H1 (cell line): ENCODE measurements at regions not wholly inside any gene's neighbourhood (a gene's known extent, or its start where the extent isn't known, plus 50 kb on each side); places are given as distances from the start of the nearest gene placed in this dataset.

ENCODE experiments used
- CTCF ChIA-PET: fragments of 300-600 bp; sonication (Branson Sonifier 250); formaldehyde crosslinking; loops from one replicate; lab custom pipeline; 2021; ENCODE audit not compliant: partially characterized antibody; lab: Charles Lee
- POLR2A ChIA-PET: fragments of 300-600 bp; sonication (Branson Sonifier 250); formaldehyde crosslinking; loops from one replicate; lab custom pipeline; 2021; ENCODE audit warnings: inconsistent platforms; ENCODE audit not compliant: partially characterized antibody; lab: Charles Lee
- DNase-seq, 2 experiments: peaks; one replicate each; pipeline versions ENCODE4 v3.0.0 to v3.0.0-alpha.2; 2010 to 2022; ENCODE audit warnings: low spot score in 2 of 2, low read depth in 1 of 2, mixed read lengths in 1 of 2
- FAIRE-seq: peaks from 2 replicates; lab custom pipeline; 2011; peaks lifted over from hg19 to GRCh38; lab: Jason Lieb, UNC
- H2AFZ ChIP-seq: 2 replicates; pipeline ENCODE4 v1.8.1; 2012; ENCODE audit warnings: low read length, inconsistent platforms
- H2AK5ac ChIP-seq: 2 replicates; pipeline ENCODE4 v1.6.1; 2013; ENCODE audit warnings: low read depth, low read length
- H2BK120ac ChIP-seq: replicated peaks from 2 replicates; pipeline ENCODE3; 2013; ENCODE audit warnings: low read depth, low read length, inconsistent platforms
- H2BK12ac ChIP-seq: 2 replicates; pipeline ENCODE4 v1.6.1; 2013; ENCODE audit warnings: low read depth, low read length
- H2BK15ac ChIP-seq: 2 replicates; pipeline ENCODE4 v1.6.1; 2013; ENCODE audit warnings: low read length
- H2BK20ac ChIP-seq: 2 replicates; pipeline ENCODE4 v1.6.1; 2013; ENCODE audit warnings: low read length
- H2BK5ac ChIP-seq: 2 replicates; pipeline ENCODE4 v1.6.1; 2013; ENCODE audit warnings: low read depth, low read length
- H3K14ac ChIP-seq: 2 replicates; pipeline ENCODE4 v1.6.1; 2013; ENCODE audit warnings: inconsistent platforms; ENCODE audit not compliant: insufficient read length
- H3K18ac ChIP-seq: 2 replicates; pipeline ENCODE4 v1.6.1; 2013; ENCODE audit warnings: low read length; ENCODE audit errors: extremely low read depth
- H3K23ac ChIP-seq: 2 replicates; pipeline ENCODE4 v1.6.1; 2013; ENCODE audit warnings: inconsistent platforms; ENCODE audit not compliant: insufficient read length
- H3K23me2 ChIP-seq: 2 replicates; pipeline ENCODE4 v1.6.1; 2013; ENCODE audit warnings: low read depth, low read length
- H3K27ac ChIP-seq: 2 replicates; pipeline ENCODE4 v1.6.1; 2011; ENCODE audit warnings: low read depth, low read length, inconsistent platforms
- H3K27me3 ChIP-seq, 4 experiments: replicated peaks in 1 of 4; 1 replicate in 1 of 4; 2 replicates in 3 of 4; pipeline versions ENCODE4 v1.6.1 to v1.8.1; 2011 to 2013; ENCODE audit warnings: low read length in 3 of 4, mild to moderate bottlenecking in 3 of 4, inconsistent platforms in 2 of 4, mixed read lengths in 2 of 4, moderate library complexity in 1 of 4; ENCODE audit not compliant: control insufficient read depth in 3 of 4, insufficient read depth in 3 of 4; ENCODE audit errors: extremely low read depth in 1 of 4
- H3K36me3 ChIP-seq, 4 experiments: 2 replicates each; pipeline versions ENCODE4 v1.6.1 to v1.8.1; 2011 to 2013; ENCODE audit warnings: mild to moderate bottlenecking in 4 of 4, low read length in 3 of 4, moderate library complexity in 2 of 4, control low read depth in 1 of 4, inconsistent platforms in 1 of 4; ENCODE audit not compliant: insufficient read depth in 4 of 4, control insufficient read depth in 2 of 4
- H3K4ac ChIP-seq: replicated peaks from 2 replicates; pipeline ENCODE3; 2013; ENCODE audit warnings: low read length, low read depth, mixed read lengths, inconsistent platforms; ENCODE audit not compliant: insufficient read length
- H3K4me1 ChIP-seq, 4 experiments: replicated peaks in 1 of 4; 1 replicate in 1 of 4; 2 replicates in 3 of 4; pipeline versions ENCODE4 v1.6.1 to v1.8.1; 2011 to 2013; ENCODE audit warnings: low read length in 3 of 4, inconsistent platforms in 2 of 4, mixed read lengths in 1 of 4; ENCODE audit not compliant: insufficient read depth in 4 of 4, control insufficient read depth in 3 of 4
- H3K4me2 ChIP-seq, 2 experiments: 2 replicates each; pipeline versions ENCODE4 v1.6.1 to v1.8.1; 2011 to 2013; ENCODE audit warnings: low read depth in 2 of 2, low read length in 2 of 2, control low read depth in 1 of 2, inconsistent platforms in 1 of 2, mild to moderate bottlenecking in 1 of 2; ENCODE audit not compliant: insufficient read depth in 1 of 2
- H3K4me3 ChIP-seq, 4 experiments: fragments of 200-600, 300-600 bp in 1 of 4; sonication (generic), shearing (Covaris generic), sonication (Bioruptor Twin) in 1 of 4; 2 replicates each; pipeline versions ENCODE4 v1.5.1 to v1.8.1; 2011 to 2016; ENCODE audit warnings: low read length in 4 of 4, low read depth in 3 of 4, control low read depth in 2 of 4, inconsistent platforms in 2 of 4, mild to moderate bottlenecking in 2 of 4, mixed read lengths in 1 of 4, moderate library complexity in 1 of 4; ENCODE audit not compliant: insufficient read depth in 2 of 4; ENCODE audit errors: extremely low read depth in 1 of 4
- H3K56ac ChIP-seq: replicated peaks from 2 replicates; pipeline ENCODE3; 2013; ENCODE audit warnings: low read depth, mild to moderate bottlenecking, mixed read lengths, low read length, inconsistent platforms; ENCODE audit not compliant: insufficient read length
- H3K79me1 ChIP-seq: 2 replicates; pipeline ENCODE4 v1.6.1; 2013; ENCODE audit warnings: low read depth, low read length, control low read depth
- H3K79me2 ChIP-seq, 2 experiments: 2 replicates each; pipeline versions ENCODE4 v1.6.1 to v1.8.1; 2012 to 2013; ENCODE audit warnings: low read length in 2 of 2, mild to moderate bottlenecking in 2 of 2, inconsistent platforms in 1 of 2; ENCODE audit not compliant: insufficient read depth in 2 of 2, control insufficient read depth in 1 of 2
- H3K9ac ChIP-seq, 4 experiments: replicated peaks in 1 of 4; 1 replicate in 1 of 4; 2 replicates in 3 of 4; pipeline versions ENCODE4 v1.6.1 to v1.8.1; 2011 to 2013; ENCODE audit warnings: low read depth in 3 of 4, low read length in 3 of 4, control low read depth in 2 of 4, mild to moderate bottlenecking in 2 of 4, moderate library complexity in 2 of 4, inconsistent platforms in 1 of 4; ENCODE audit errors: extremely low read depth in 1 of 4
- H3K9me3 ChIP-seq, 2 experiments: 2 replicates each; pipeline versions ENCODE4 v1.6.1 to v1.8.1; 2012 to 2013; ENCODE audit warnings: mild to moderate bottlenecking in 2 of 2, moderate library complexity in 2 of 2, control low read depth in 1 of 2, inconsistent platforms in 1 of 2, low read depth in 1 of 2, low read length in 1 of 2, mixed read lengths in 1 of 2; ENCODE audit not compliant: insufficient read depth in 2 of 2
- H4K20me1 ChIP-seq, 2 experiments: replicated peaks in 1 of 2; 2 replicates each; pipeline versions ENCODE3 to v1.8.1; 2011 to 2013; ENCODE audit warnings: inconsistent platforms in 2 of 2, low read length in 2 of 2, mild to moderate bottlenecking in 1 of 2; ENCODE audit not compliant: insufficient read depth in 2 of 2, control insufficient read depth in 1 of 2
- H4K5ac ChIP-seq: 2 replicates; pipeline ENCODE4 v1.6.1; 2013; ENCODE audit warnings: low read length, low read depth, mixed read lengths, inconsistent platforms; ENCODE audit not compliant: insufficient read length
- H4K8ac ChIP-seq: 2 replicates; pipeline ENCODE4 v1.8.0; 2013; ENCODE audit warnings: mild to moderate bottlenecking, moderate library complexity, low read length, inconsistent platforms; ENCODE audit not compliant: insufficient read depth; ENCODE audit errors: extremely low read depth
- H4K91ac ChIP-seq: replicated peaks from 2 replicates; pipeline ENCODE3; 2013; ENCODE audit warnings: low read length, mixed read lengths, inconsistent platforms; ENCODE audit not compliant: insufficient read length
- JUND ChIP-seq: IDR thresholded peaks from 2 replicates; pipeline ENCODE4 v1.6.1; 2011; ENCODE audit warnings: mild to moderate bottlenecking, improper control_type of control experiment, low read length
- WGBS, 2 experiments: shearing (Covaris generic) in 1 of 2; methylation state at CpG; one replicate each; pipeline versions ENCODE4 v1.1.6 to v1.1.7; 2013 to 2015; ENCODE audit warnings: low lambda C conversion rate in 2 of 2, mixed read lengths in 2 of 2, inconsistent platforms in 1 of 2, low coverage in 1 of 2, missing lambda C conversion rate in 1 of 2; ENCODE audit not compliant: insufficient replicate concordance in 2 of 2, insufficient coverage in 1 of 2, insufficient read length in 1 of 2; ENCODE audit errors: extremely low coverage in 1 of 2, missing lambda C conversion rate in 1 of 2; 5-methylcytosine and 5-hydroxymethylcytosine counted together
- TF ChIP-seq, protein P1 (sequence below): IDR thresholded peaks from 2 replicates; pipeline ENCODE4 v1.6.1; 2012; ENCODE audit warnings: inconsistent platforms

DNA sequence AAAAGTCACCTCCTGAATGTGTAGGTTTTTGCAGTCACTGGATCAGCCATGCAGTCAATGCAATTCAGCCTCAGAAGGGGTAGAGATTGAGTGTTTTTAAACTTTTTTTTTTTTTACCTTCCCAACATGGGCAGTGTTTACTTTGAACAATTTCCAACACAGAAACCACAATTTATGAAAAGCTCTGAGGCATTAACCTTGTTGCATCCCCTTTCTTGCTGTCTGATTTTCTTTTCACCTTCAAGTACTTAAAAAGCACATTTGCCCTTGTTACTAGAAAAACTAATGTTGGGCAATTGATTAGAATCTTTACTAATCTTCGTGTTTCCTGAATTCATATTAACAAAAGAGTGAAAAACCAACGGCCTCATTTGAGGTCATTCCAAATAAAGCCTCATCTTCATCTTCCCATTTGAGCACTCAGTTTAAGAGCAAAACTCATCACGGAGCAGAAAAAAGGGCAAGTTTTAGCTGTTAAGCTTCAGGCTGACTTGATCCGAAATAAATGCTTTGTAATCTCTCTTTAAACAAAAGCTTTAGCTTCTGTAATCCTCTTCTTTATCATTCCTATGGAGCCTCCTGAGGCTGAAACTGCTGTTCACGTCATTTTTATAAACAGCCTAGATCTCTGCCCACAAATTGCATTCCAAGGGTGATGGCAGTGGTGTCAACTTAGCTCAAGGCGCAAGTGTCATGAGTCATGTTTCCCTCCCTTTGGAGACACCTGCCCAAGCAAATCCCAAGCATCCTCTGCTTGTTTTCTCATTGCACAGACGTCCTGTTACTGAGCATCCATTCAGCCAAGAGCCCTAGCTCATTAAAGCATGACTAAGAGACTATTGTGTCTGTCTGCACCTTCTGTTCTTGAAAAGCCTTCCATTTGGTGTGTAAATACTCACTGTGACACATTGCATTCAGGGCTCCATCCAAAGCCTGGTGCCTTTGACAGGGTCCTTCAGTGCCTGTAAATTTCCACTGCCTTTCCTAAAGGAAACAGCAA is 107.7 kb downstream of the HNMT start:
- H2BK120ac ChIP-seq, result no peak overlapping the region
- no peak overlapping the region for H4K5ac ChIP-seq
- no peak overlapping the region for H3K4me2 ChIP-seq
- no peak overlapping the region for H3K27ac ChIP-seq
- H3K4me3 ChIP-seq, result no peak overlapping the region
- no peak overlapping the region for H2BK12ac ChIP-seq
- ChIA-PET POLR2A (no interaction called here), CTCF (interaction anchor here (0.6 to 1.8 kb wide), 6 partner anchors 18 to 968 kb away, joined by 3 to 8 read pairs (median 4); no protein-coding TSS in a partner anchor)
- H3K79me2 ChIP-seq, result no peaks in the 10 kb centered on the region
- 80% methylated on average over 7 of the region's 7 CpGs; no CpG with 5 or more reads in 1 of the 2 experiments for WGBS, 2 experiments
- no peak overlapping the region for H2AFZ ChIP-seq
- no peak overlapping the region for H4K8ac ChIP-seq
- H3K27me3 ChIP-seq, result peaks cover 10 to 31% (median 21%) of the 10 kb centered on the region in 4 experiments
- H3K36me3 ChIP-seq, result no peaks in the 10 kb centered on the region
- H3K56ac ChIP-seq, result no peak overlapping the region
- TF ChIP-seq, protein P1, sequence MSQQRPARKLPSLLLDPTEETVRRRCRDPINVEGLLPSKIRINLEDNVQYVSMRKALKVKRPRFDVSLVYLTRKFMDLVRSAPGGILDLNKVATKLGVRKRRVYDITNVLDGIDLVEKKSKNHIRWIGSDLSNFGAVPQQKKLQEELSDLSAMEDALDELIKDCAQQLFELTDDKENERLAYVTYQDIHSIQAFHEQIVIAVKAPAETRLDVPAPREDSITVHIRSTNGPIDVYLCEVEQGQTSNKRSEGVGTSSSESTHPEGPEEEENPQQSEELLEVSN, result peak; percentile 41
- no peak for TF ChIP-seq JUND
- FAIRE-seq (no peak), DNase-seq (no peak)
- H2BK5ac ChIP-seq, result no peak overlapping the region
- H3K18ac ChIP-seq, result no peak overlapping the region
- no peaks in the 10 kb centered on the region for H4K20me1 ChIP-seq
- H3K79me1 ChIP-seq, result no peaks in the 10 kb centered on the region
- H4K91ac ChIP-seq, result no peak overlapping the region
- no peak overlapping the region for H3K4ac ChIP-seq
- no peak overlapping the region for H3K9ac ChIP-seq
- no peak overlapping the region for H3K23ac ChIP-seq
- no peak overlapping the region for H2BK20ac ChIP-seq
- no peaks in the 10 kb centered on the region for H3K4me1 ChIP-seq
- no peak overlapping the region for H3K14ac ChIP-seq
- no peak overlapping the region for H2BK15ac ChIP-seq
- no peaks in the 10 kb centered on the region for H3K23me2 ChIP-seq
- no peaks in the 10 kb centered on the region for H3K9me3 ChIP-seq
- H2AK5ac ChIP-seq, result no peak overlapping the region
